ENCODE measurements at regions not wholly inside any gene's neighbourhood (a gene's known extent, or its start where the extent isn't known, plus 50 kb on each side); places are given as distances from the start of the nearest gene placed in this dataset.

- no peak for DNase-seq (ENCODE audit: low read depth)
- H3K4me3 ChIP-seq (ENCODE audit: low read depth, low read length) = no peak overlapping the region
- no peak for TF ChIP-seq CTCF (conservative IDR thresholded peaks at IDR 0.05; ENCODE audit: low read depth, low read length)
Observed at GRCh38 chr6:113802779-113803178, 54.4 kb upstream of the MARCKS start.

- no peak for DNase-seq (ENCODE audit: low read depth)
- TF ChIP-seq CTCF (conservative IDR thresholded peaks at IDR 0.05; ENCODE audit: low read depth, low read length) = no peak
- no peak overlapping the region for H3K4me3 ChIP-seq (ENCODE audit: low read depth, low read length)
Observed at GRCh38 chr6:113805173-113805790, 51.9 kb upstream of the MARCKS start.

- H3K4me3 ChIP-seq (ENCODE audit: low read depth, low read length) = no peak overlapping the region
- DNase-seq (ENCODE audit: low read depth) = no peak
- no peak for TF ChIP-seq CTCF (conservative IDR thresholded peaks at IDR 0.05; ENCODE audit: low read depth, low read length)
Observed at GRCh38 chr6:113805811-113806495, 51.2 kb upstream of the MARCKS start.
